Endothelial cell of umbilical vein (primary cell): ENCODE measurements at regions not wholly inside any gene's neighbourhood (a gene's known extent, or its start where the extent isn't known, plus 50 kb on each side); places are given as distances from the start of the nearest gene placed in this dataset.

ENCODE experiments used
- BruUV-seq: library from RNA; stranded (reverse); fragments of 400-500 nt; replicated peaks from 2 replicates; lab custom pipeline; 2021; lab: Mats Ljungman, UMichigan
- CTCF ChIA-PET: fragments of 300-600, 350-600 bp; sonication (Branson Sonifier 250); formaldehyde crosslinking; loops from one replicate; lab custom pipeline; 2021; ENCODE audit warnings: antibody characterized with exemption, inconsistent platforms; lab: Charles Lee
- POLR2A ChIA-PET: fragments of 300-600, 350-600 bp; sonication (Branson Sonifier 250); formaldehyde crosslinking; loops from one replicate; lab custom pipeline; 2021; ENCODE audit warnings: antibody characterized with exemption, inconsistent platforms; lab: Charles Lee
- DNase-seq: peaks from one replicate; pipeline ENCODE4 v3.0.0-alpha.2; 2011; ENCODE audit warnings: low read depth, low spot score
- FAIRE-seq: peaks from 2 replicates; lab custom pipeline; 2011; peaks lifted over from hg19 to GRCh38; lab: Jason Lieb, UNC
- H2AFZ ChIP-seq: 2 replicates; pipeline ENCODE4 v1.6.0; 2012; ENCODE audit warnings: low read depth, low read length, control low read depth, inconsistent platforms
- H3K27ac ChIP-seq: 2 replicates; pipeline ENCODE4 v1.5.1; 2011; ENCODE audit warnings: low read depth, mild to moderate bottlenecking, control low read depth, low read length, moderate library complexity; ENCODE audit not compliant: insufficient read depth
- H3K27me3 ChIP-seq, 2 experiments: 2 replicates each; pipeline versions ENCODE4 v1.6.0 to v1.6.1; 2011; ENCODE audit warnings: low read length in 2 of 2, mixed read lengths in 1 of 2; ENCODE audit not compliant: control insufficient read depth in 2 of 2, insufficient read depth in 2 of 2
- H3K36me3 ChIP-seq, 2 experiments: 2 replicates in 1 of 2; 3 replicates in 1 of 2; pipeline ENCODE4 v1.5.1; 2011; ENCODE audit warnings: low read length in 2 of 2, mild to moderate bottlenecking in 1 of 2, moderate library complexity in 1 of 2; ENCODE audit not compliant: control insufficient read depth in 2 of 2, insufficient read depth in 2 of 2; ENCODE audit errors: extremely low read depth in 1 of 2
- H3K4me1 ChIP-seq: 3 replicates; pipeline ENCODE4 v1.5.1; 2011; ENCODE audit warnings: mild to moderate bottlenecking, low read length; ENCODE audit not compliant: control insufficient read depth, insufficient read depth; ENCODE audit errors: extremely low read depth
- H3K4me2 ChIP-seq: 2 replicates; pipeline ENCODE4 v1.6.1; 2011; ENCODE audit warnings: low read length, control low read depth, mixed read lengths; ENCODE audit not compliant: insufficient read depth
- H3K4me3 ChIP-seq, 3 experiments: fragments of 200-600 bp in 1 of 3; sonication (generic), shearing (Covaris generic) in 1 of 3; replicated peaks in 1 of 3; 2 replicates each; pipeline ENCODE4 v1.5.1; 2011 to 2016; ENCODE audit warnings: control low read depth in 3 of 3, low read length in 3 of 3, mild to moderate bottlenecking in 2 of 3, inconsistent platforms in 1 of 3, low read depth in 1 of 3, moderate library complexity in 1 of 3; ENCODE audit not compliant: insufficient read depth in 1 of 3
- H3K79me2 ChIP-seq: 2 replicates; pipeline ENCODE4 v1.6.0; 2012; ENCODE audit warnings: low read length, inconsistent platforms; ENCODE audit not compliant: control insufficient read depth, insufficient read depth
- H3K9ac ChIP-seq: replicated peaks from 2 replicates; pipeline ENCODE3; 2011; ENCODE audit warnings: low read length, control low read depth; ENCODE audit not compliant: insufficient read depth; ENCODE audit errors: extremely low read depth
- H3K9me1 ChIP-seq: replicated peaks from 3 replicates; pipeline ENCODE4 v1.6.0; 2011; ENCODE audit warnings: mild to moderate bottlenecking, low read length; ENCODE audit not compliant: control insufficient read depth, insufficient read depth; ENCODE audit errors: extremely low read depth
- H3K9me3 ChIP-seq: replicated peaks from 2 replicates; pipeline ENCODE4 v1.5.1; 2012; ENCODE audit warnings: low read length, inconsistent platforms; ENCODE audit not compliant: control insufficient read depth, insufficient read depth
- H4K20me1 ChIP-seq: replicated peaks from 2 replicates; pipeline ENCODE3; 2011; ENCODE audit warnings: mild to moderate bottlenecking, low read length; ENCODE audit not compliant: control insufficient read depth, insufficient read depth; ENCODE audit errors: extremely low read depth
- CTCF ChIP-seq, 2 donors: IDR thresholded peaks; 1 replicate in 1 of 2; 2 replicates in 1 of 2; pipeline ENCODE4 v1.5.1; 2011; ENCODE audit warnings: low read length in 2 of 2, mild to moderate bottlenecking in 2 of 2, moderate library complexity in 2 of 2, control low read depth in 1 of 2, inconsistent platforms in 1 of 2, low read depth in 1 of 2; ENCODE audit not compliant: insufficient read depth in 1 of 2; ENCODE audit errors: extremely low read depth in 1 of 2
- EZH2 ChIP-seq: IDR thresholded peaks from 2 replicates; pipeline ENCODE4 v1.6.1; 2012; ENCODE audit warnings: borderline replicate concordance, low read depth, mild to moderate bottlenecking, moderate library complexity, low read length, inconsistent platforms; ENCODE audit not compliant: severe bottlenecking
- FOS ChIP-seq: IDR thresholded peaks from 2 replicates; pipeline ENCODE4 v1.6.1; 2011; ENCODE audit warnings: mild to moderate bottlenecking, low read length, moderate library complexity, borderline replicate concordance; ENCODE audit not compliant: insufficient read depth
- GATA2 ChIP-seq: IDR thresholded peaks from 2 replicates; pipeline ENCODE4 v1.7.0; 2011; ENCODE audit warnings: low read depth, mild to moderate bottlenecking, moderate library complexity, mixed read lengths, low read length; ENCODE audit not compliant: insufficient read length, insufficient read depth
- JUN ChIP-seq: IDR thresholded peaks from 2 replicates; pipeline ENCODE4 v1.6.1; 2011; ENCODE audit warnings: borderline replicate concordance, low read depth; ENCODE audit not compliant: insufficient read length, insufficient read depth
- MAX ChIP-seq: IDR thresholded peaks from 2 replicates; pipeline ENCODE4 v1.6.1; 2011; ENCODE audit not compliant: insufficient read depth, insufficient read length
- MYC ChIP-seq: IDR thresholded peaks from one replicate; pipeline ENCODE4 v1.6.1; 2011; ENCODE audit warnings: mild to moderate bottlenecking, low read depth, low read length
- POLR2A ChIP-seq: IDR thresholded peaks from 2 replicates; pipeline ENCODE4 v1.6.1; 2012; ENCODE audit warnings: low read depth, mild to moderate bottlenecking, control low read depth, low read length
- POLR2AphosphoS5 ChIP-seq: IDR thresholded peaks from 2 replicates; pipeline ENCODE4 v1.6.1; 2012; ENCODE audit warnings: low read depth, mild to moderate bottlenecking, control low read depth, low read length, moderate library complexity; ENCODE audit not compliant: insufficient read depth
- dilution Hi-C: fragments of 300-500 bp; cut with MboI; formaldehyde crosslinking; loops from one replicate; pipeline ENCODE4 v1.15.0; 2019; ENCODE audit warnings: low sequenced_read_pairs; ENCODE audit not compliant: extremely low pct_ligation_motif_present
- intact Hi-C: fragments of 100-400 bp; cut with micrococcal nuclease; formaldehyde crosslinking; loops from one replicate; pipeline ENCODE4 v1.10.0; 2022

GRCh38 chr4:38565271-38566199 is 98.5 kb upstream of the KLF3 start:
- no peak overlapping the region for H3K9ac ChIP-seq
- CTCF ChIA-PET, result interaction anchor here (1.0 kb wide), 1 partner anchor 48 kb away, joined by 3 read pairs; no protein-coding TSS in a partner anchor
- H3K9me3 ChIP-seq, result no peaks in the 10 kb centered on the region
- no peaks in the 10 kb centered on the region for H3K36me3 ChIP-seq
- H3K4me2 ChIP-seq, result no peak overlapping the region
- FAIRE-seq (no peak), DNase-seq (no peak)
- dilution Hi-C loops (no loop called here), intact Hi-C loops (no loop called here)
- BruUV-seq, result no TSS peak
- H3K27me3 ChIP-seq, result peaks cover 0 to 4% of the 10 kb centered on the region in 2 experiments
- H2AFZ ChIP-seq, result no peak overlapping the region
- H4K20me1 ChIP-seq, result no peaks in the 10 kb centered on the region
- POLR2A ChIA-PET, result no interaction called here
- no peaks in the 10 kb centered on the region for H3K9me1 ChIP-seq
- H3K4me3 ChIP-seq, result no peak overlapping the region
- no peak overlapping the region for H3K27ac ChIP-seq
- H3K79me2 ChIP-seq, result no peaks in the 10 kb centered on the region
- peaks cover 5% of the 10 kb centered on the region for H3K4me1 ChIP-seq
- TF ChIP-seq MYC (no peak), EZH2 (no peak), POLR2A (no peak), CTCF (IDR thresholded peaks at IDR 0.05; ENCODE audit: extremely low read depth in 1 of 2, insufficient read depth in 1 of 2, low read depth in 1 of 2, low read length in 2 of 2) (no peak), GATA2 (no peak), FOS (no peak), MAX (no peak), POLR2AphosphoS5 (no peak), JUN (no peak)
